Ishikawa (cell line): ENCODE measurements at regions not wholly inside any gene's neighbourhood (a gene's known extent, or its start where the extent isn't known, plus 50 kb on each side); places are given as distances from the start of the nearest gene placed in this dataset.

ENCODE experiments used
- CREB1 ChIP-seq: IDR thresholded peaks from 2 replicates; pipeline ENCODE4 v1.6.1; 2012; ENCODE audit warnings: low read depth
- EGR1 ChIP-seq: IDR thresholded peaks from 2 replicates; pipeline ENCODE4 v1.6.1; 2012
- EP300 ChIP-seq: IDR thresholded peaks from 2 replicates; pipeline ENCODE4 v1.6.1; 2012; ENCODE audit warnings: borderline replicate concordance
- FOXM1 ChIP-seq: IDR thresholded peaks from 2 replicates; pipeline ENCODE4 v1.6.1; 2012; ENCODE audit warnings: low read depth, borderline replicate concordance
- MAX ChIP-seq: IDR thresholded peaks from 2 replicates; pipeline ENCODE4 v1.6.1; 2012
- REST ChIP-seq: IDR thresholded peaks from 2 replicates; pipeline ENCODE4 v1.6.1; 2012; ENCODE audit warnings: low read depth, mild to moderate bottlenecking
- TAF1 ChIP-seq: IDR thresholded peaks from 2 replicates; pipeline ENCODE4 v1.6.1; 2012; ENCODE audit warnings: low read depth, mild to moderate bottlenecking
- TCF12 ChIP-seq: IDR thresholded peaks from 2 replicates; pipeline ENCODE4 v1.6.1; 2012; ENCODE audit warnings: low read depth
- TEAD4 ChIP-seq: IDR thresholded peaks from 2 replicates; pipeline ENCODE4 v1.6.1; 2012
- USF1 ChIP-seq: IDR thresholded peaks from 2 replicates; pipeline ENCODE4 v1.6.1; 2012
- YY1 ChIP-seq: IDR thresholded peaks from 2 replicates; pipeline ENCODE4 v1.6.1; 2012; ENCODE audit warnings: low read depth

DNA sequence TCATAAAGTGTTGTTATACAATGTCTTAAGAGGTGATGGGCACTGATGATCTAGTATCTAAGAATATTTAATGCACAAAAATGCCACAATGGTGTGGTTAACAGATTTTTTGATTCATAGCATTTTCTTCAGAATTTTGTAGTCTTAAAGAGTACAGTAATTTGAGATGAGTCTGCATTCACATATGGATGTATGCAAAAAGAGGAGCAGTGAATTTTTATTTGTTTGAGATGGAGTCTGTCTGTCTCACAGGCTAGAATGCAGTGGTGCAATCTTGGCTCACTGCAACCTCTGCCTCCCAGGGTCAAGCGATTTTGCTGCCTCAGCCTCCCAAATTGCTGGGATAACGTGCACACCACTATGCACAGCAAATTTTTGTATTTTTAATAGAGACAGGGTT, 110.5 kb downstream of the ZPLD1 start:
- TF ChIP-seq TAF1 (no peak), USF1 (no peak), YY1 (no peak), REST (no peak), TEAD4 (no peak), FOXM1 (no peak), TCF12 (no peak), MAX (no peak), EGR1 (no peak), EP300 (no peak), CREB1 (no peak)
